WTC11 (cell line): ENCODE measurements at regions not wholly inside any gene's neighbourhood (a gene's known extent, or its start where the extent isn't known, plus 50 kb on each side); places are given as distances from the start of the nearest gene placed in this dataset.

ENCODE experiments used
- ATAC-seq: fragments of 200-7000 bp; cut with Tn5 transposase; 2 replicates; pipeline ENCODE4 v1.10.0; 2021; ENCODE audit warnings: mild to moderate bottlenecking, moderate library complexity
- CTCF ChIA-PET: fragments of 300-600 bp; sonication (Branson Sonifier 250); formaldehyde crosslinking; loops from one replicate; lab custom pipeline; 2021; ENCODE audit warnings: antibody characterized with exemption; lab: Charles Lee
- POLR2A ChIA-PET: fragments of 350-600 bp; sonication (Branson Sonifier 250); formaldehyde crosslinking; loops from one replicate; lab custom pipeline; 2021; ENCODE audit warnings: antibody characterized with exemption; lab: Charles Lee
- DNase-seq: peaks from one replicate; pipeline ENCODE4 v3.0.0; 2021; ENCODE audit warnings: low spot score
- H3K27ac Mint-ChIP-seq: 2 replicates; pipeline ENCODE4 v1.8.0; 2021; ENCODE audit warnings: mixed read lengths
- H3K27me3 Mint-ChIP-seq: 2 replicates; pipeline ENCODE4 v1.8.0; 2021; ENCODE audit warnings: low read depth, mild to moderate bottlenecking, moderate library complexity, mixed read lengths
- H3K36me3 Mint-ChIP-seq: 2 replicates; pipeline ENCODE4 v1.8.0; 2021; ENCODE audit warnings: mixed read lengths
- H3K4me1 Mint-ChIP-seq: 2 replicates; pipeline ENCODE4 v1.8.0; 2022; ENCODE audit warnings: mixed read lengths
- H3K4me3 Mint-ChIP-seq: 2 replicates; pipeline ENCODE4 v1.8.0; 2021; ENCODE audit warnings: mild to moderate bottlenecking, moderate library complexity, mixed read lengths
- H3K9me3 Mint-ChIP-seq: 2 replicates; pipeline ENCODE4 v1.8.0; 2021; ENCODE audit warnings: mixed read lengths
- FOXK1 ChIP-seq: sonication (generic); formaldehyde crosslinking; IDR thresholded peaks from 2 replicates; pipeline ENCODE4 v1.8.0; 2022; ENCODE audit warnings: mild to moderate bottlenecking, moderate library complexity, missing genetic modification reagents
- GABPB1 ChIP-seq: sonication (generic); formaldehyde crosslinking; IDR thresholded peaks from 2 replicates; pipeline ENCODE4 v1.8.1; 2023; ENCODE audit warnings: mild to moderate bottlenecking, missing genetic modification reagents
- GTF2I ChIP-seq: fragments of 250-450 bp; sonication (Bioruptor Pico); conservative IDR thresholded peaks from 2 replicates; pipeline ENCODE4 v1.4.0; 2021; ENCODE audit warnings: mild to moderate bottlenecking
- HMGA2 ChIP-seq: fragments of 250-450 bp; sonication (Bioruptor Pico); IDR thresholded peaks from 2 replicates; pipeline ENCODE4 v1.4.0; 2021; ENCODE audit warnings: mild to moderate bottlenecking, moderate library complexity
- NR1H2 ChIP-seq: sonication (generic); formaldehyde crosslinking; IDR thresholded peaks from 2 replicates; pipeline ENCODE4 v1.9.0; 2021; ENCODE audit warnings: mild to moderate bottlenecking, moderate library complexity, missing genetic modification reagents
- RELA ChIP-seq: sonication (generic); formaldehyde crosslinking; IDR thresholded peaks from 2 replicates; pipeline ENCODE4 v1.8.1; 2022; ENCODE audit warnings: missing genetic modification reagents, mild to moderate bottlenecking, borderline replicate concordance
- TF ChIP-seq, protein P1 (sequence below): sonication (generic); formaldehyde crosslinking; IDR thresholded peaks from 2 replicates; pipeline ENCODE4 v1.8.1; 2023; ENCODE audit warnings: mild to moderate bottlenecking, missing genetic modification reagents
- TF ChIP-seq, protein P2 (sequence below): sonication (generic); formaldehyde crosslinking; IDR thresholded peaks from 2 replicates; pipeline ENCODE4 v1.8.0; 2023; ENCODE audit warnings: missing genetic modification reagents
- TF ChIP-seq, protein P3 (sequence below): fragments of 250-450 bp; sonication (Bioruptor Pico); IDR thresholded peaks from 2 replicates; pipeline ENCODE4 v1.8.0; 2021; ENCODE audit warnings: mild to moderate bottlenecking
- TF ChIP-seq, protein P4 (sequence below): sonication (generic); formaldehyde crosslinking; IDR thresholded peaks from 2 replicates; pipeline ENCODE4 v1.8.0; 2023; ENCODE audit warnings: missing genetic modification reagents, mild to moderate bottlenecking, borderline replicate concordance

DNA sequence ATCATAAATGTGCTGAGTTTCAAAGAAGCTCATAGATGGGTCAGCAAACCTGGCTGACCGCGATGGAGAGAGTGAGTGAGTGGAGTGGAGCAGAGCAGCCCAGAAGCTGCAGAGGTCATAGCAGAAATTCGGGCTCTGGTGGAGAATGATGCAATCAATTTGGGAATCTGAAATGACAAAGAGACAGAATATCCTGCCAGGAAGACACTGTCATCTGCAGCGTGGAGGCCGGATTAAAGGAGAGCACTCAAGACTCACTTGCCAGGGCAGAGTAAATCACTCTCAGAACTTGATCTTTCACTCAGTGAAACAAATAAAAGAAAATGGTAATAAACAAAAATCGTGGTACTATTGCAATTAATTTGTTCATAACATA is 109.6 kb upstream of the RREB1 start:
- no peaks in the 10 kb centered on the region for H3K36me3 Mint-ChIP-seq
- no peak overlapping the region for H3K27ac Mint-ChIP-seq
- POLR2A ChIA-PET: no interaction called here
- ATAC-seq (peak; percentile 56), DNase-seq (no peak)
- H3K4me3 Mint-ChIP-seq: no peak overlapping the region
- H3K4me1 Mint-ChIP-seq: peaks cover 11% of the 10 kb centered on the region
- H3K9me3 Mint-ChIP-seq: peaks cover 7% of the 10 kb centered on the region
- CTCF ChIA-PET: interaction anchor here (1.0 kb wide), 1 partner anchor 302 kb away, joined by 3 read pairs; no protein-coding TSS in a partner anchor
- H3K27me3 Mint-ChIP-seq: no peaks in the 10 kb centered on the region
- peak; percentile 55; the same call in 1 of the 2 replicates for TF ChIP-seq GABPB1
- TF ChIP-seq, protein P1, sequence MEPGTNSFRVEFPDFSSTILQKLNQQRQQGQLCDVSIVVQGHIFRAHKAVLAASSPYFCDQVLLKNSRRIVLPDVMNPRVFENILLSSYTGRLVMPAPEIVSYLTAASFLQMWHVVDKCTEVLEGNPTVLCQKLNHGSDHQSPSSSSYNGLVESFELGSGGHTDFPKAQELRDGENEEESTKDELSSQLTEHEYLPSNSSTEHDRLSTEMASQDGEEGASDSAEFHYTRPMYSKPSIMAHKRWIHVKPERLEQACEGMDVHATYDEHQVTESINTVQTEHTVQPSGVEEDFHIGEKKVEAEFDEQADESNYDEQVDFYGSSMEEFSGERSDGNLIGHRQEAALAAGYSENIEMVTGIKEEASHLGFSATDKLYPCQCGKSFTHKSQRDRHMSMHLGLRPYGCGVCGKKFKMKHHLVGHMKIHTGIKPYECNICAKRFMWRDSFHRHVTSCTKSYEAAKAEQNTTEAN (CRISPR knock-in tag): no peak

DNA sequence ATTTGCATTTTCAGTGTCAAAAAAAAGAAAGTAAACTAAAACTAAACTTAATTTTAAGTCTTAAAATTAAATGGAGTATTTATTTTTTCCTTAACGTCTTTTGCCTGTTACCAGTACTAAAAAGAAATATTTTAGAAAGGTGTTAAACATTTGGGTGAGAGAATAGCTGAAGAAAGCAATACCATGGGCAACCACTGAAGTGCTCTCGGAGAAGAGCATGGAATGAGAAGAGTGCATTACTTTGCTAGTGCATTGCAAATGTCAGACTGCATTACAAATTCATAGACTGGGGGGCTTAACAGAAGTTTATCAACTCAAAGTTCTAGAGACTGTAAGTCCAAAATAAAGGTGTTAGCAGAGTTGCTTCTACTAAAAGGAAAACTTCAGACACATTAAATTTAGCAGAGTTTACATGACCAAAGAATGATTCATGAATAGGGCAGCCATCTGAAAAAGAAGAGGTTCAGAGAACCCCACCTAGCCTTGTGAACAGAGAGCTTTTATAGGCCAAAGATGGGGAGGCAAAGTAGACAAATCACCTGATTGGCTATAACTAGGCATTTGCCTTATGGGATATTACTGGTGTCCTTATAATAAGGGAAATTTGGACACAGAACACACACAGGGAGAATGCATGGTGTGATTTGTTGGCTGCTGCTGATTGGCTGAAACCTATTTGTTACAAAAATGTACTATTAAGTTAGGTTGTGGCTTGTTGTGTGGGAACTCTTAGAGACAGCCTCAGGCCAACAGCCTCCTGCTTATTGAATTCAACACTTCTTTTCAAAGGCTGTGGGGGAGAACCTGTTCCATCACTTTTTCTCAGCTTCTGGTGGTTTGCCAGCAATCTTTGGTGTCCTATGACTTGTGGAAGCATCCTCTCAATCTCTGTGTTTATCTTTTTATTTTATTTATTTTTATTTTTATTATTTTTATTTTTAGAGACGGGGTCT is 106.7 kb upstream of the RREB1 start:
- no peak overlapping the region for H3K4me3 Mint-ChIP-seq
- ATAC-seq (no peak), DNase-seq (no peak)
- no peaks in the 10 kb centered on the region for H3K36me3 Mint-ChIP-seq
- peaks cover 7% of the 10 kb centered on the region for H3K9me3 Mint-ChIP-seq
- TF ChIP-seq FOXK1 (CRISPR knock-in tag): no peak
- TF ChIP-seq HMGA2 (CRISPR knock-in tag): 0 out of 2 replicates have a peak, but pooled peaks have one; percentile 7
- ChIA-PET POLR2A (interaction anchor here (0.5 kb wide), 1 partner anchor 25 kb away, joined by 6 read pairs; no protein-coding TSS in a partner anchor), CTCF (no interaction called here)
- H3K27ac Mint-ChIP-seq: no peak overlapping the region
- peaks cover 14% of the 10 kb centered on the region for H3K4me1 Mint-ChIP-seq
- H3K27me3 Mint-ChIP-seq: no peaks in the 10 kb centered on the region

DNA sequence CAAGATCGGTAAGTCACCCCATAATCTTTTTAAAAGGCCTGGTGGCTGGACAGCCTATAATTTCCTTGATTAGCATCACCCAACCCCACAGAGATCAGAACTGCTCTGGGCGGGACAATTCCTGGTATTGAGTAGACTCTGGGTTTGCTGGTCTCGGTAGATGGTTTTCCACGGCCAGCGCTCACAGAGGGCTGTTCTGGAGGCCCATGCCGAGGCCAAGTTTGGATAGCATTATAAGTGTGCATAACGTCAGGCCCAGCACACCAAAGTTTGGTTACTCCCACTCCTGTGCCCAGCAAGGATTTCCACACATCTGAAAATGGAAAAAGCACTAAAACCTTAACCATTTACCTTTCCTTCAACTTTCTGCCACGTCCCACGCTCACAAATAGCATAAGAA is 104.7 kb upstream of the RREB1 start:
- peaks cover 7% of the 10 kb centered on the region for H3K4me1 Mint-ChIP-seq
- DNase-seq (no peak), ATAC-seq (no peak)
- H3K36me3 Mint-ChIP-seq: no peaks in the 10 kb centered on the region
- H3K9me3 Mint-ChIP-seq: peaks cover 7% of the 10 kb centered on the region
- no peaks in the 10 kb centered on the region for H3K27me3 Mint-ChIP-seq
- ChIA-PET CTCF (no interaction called here), POLR2A (no interaction called here)
- H3K4me3 Mint-ChIP-seq: no peak overlapping the region
- TF ChIP-seq, protein P2, sequence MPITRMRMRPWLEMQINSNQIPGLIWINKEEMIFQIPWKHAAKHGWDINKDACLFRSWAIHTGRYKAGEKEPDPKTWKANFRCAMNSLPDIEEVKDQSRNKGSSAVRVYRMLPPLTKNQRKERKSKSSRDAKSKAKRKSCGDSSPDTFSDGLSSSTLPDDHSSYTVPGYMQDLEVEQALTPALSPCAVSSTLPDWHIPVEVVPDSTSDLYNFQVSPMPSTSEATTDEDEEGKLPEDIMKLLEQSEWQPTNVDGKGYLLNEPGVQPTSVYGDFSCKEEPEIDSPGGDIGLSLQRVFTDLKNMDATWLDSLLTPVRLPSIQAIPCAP (CRISPR knock-in tag): no peak
- TF ChIP-seq GTF2I (CRISPR knock-in tag): no peak
- TF ChIP-seq, protein P3, sequence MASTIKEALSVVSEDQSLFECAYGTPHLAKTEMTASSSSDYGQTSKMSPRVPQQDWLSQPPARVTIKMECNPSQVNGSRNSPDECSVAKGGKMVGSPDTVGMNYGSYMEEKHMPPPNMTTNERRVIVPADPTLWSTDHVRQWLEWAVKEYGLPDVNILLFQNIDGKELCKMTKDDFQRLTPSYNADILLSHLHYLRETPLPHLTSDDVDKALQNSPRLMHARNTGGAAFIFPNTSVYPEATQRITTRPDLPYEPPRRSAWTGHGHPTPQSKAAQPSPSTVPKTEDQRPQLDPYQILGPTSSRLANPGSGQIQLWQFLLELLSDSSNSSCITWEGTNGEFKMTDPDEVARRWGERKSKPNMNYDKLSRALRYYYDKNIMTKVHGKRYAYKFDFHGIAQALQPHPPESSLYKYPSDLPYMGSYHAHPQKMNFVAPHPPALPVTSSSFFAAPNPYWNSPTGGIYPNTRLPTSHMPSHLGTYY (CRISPR knock-in tag): no peak
- TF ChIP-seq NR1H2 (CRISPR knock-in tag): no peak
- TF ChIP-seq, protein P4, sequence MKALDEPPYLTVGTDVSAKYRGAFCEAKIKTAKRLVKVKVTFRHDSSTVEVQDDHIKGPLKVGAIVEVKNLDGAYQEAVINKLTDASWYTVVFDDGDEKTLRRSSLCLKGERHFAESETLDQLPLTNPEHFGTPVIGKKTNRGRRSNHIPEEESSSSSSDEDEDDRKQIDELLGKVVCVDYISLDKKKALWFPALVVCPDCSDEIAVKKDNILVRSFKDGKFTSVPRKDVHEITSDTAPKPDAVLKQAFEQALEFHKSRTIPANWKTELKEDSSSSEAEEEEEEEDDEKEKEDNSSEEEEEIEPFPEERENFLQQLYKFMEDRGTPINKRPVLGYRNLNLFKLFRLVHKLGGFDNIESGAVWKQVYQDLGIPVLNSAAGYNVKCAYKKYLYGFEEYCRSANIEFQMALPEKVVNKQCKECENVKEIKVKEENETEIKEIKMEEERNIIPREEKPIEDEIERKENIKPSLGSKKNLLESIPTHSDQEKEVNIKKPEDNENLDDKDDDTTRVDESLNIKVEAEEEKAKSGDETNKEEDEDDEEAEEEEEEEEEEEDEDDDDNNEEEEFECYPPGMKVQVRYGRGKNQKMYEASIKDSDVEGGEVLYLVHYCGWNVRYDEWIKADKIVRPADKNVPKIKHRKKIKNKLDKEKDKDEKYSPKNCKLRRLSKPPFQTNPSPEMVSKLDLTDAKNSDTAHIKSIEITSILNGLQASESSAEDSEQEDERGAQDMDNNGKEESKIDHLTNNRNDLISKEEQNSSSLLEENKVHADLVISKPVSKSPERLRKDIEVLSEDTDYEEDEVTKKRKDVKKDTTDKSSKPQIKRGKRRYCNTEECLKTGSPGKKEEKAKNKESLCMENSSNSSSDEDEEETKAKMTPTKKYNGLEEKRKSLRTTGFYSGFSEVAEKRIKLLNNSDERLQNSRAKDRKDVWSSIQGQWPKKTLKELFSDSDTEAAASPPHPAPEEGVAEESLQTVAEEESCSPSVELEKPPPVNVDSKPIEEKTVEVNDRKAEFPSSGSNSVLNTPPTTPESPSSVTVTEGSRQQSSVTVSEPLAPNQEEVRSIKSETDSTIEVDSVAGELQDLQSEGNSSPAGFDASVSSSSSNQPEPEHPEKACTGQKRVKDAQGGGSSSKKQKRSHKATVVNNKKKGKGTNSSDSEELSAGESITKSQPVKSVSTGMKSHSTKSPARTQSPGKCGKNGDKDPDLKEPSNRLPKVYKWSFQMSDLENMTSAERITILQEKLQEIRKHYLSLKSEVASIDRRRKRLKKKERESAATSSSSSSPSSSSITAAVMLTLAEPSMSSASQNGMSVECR (CRISPR knock-in tag): no peak
- TF ChIP-seq RELA (CRISPR knock-in tag): no peak
- no peak overlapping the region for H3K27ac Mint-ChIP-seq
